ENCODE measurements at regions not wholly inside any gene's neighbourhood (a gene's known extent, or its start where the extent isn't known, plus 50 kb on each side); places are given as distances from the start of the nearest gene placed in this dataset.

- no peak for TF ChIP-seq CTCF (IDR thresholded peaks at IDR 0.05)
- no peak for TF ChIP-seq ZFX (IDR thresholded peaks at IDR 0.05; ENCODE audit: borderline replicate concordance)
These were observed 615.2 kb downstream of the PLA2G4A start for GRCh38 chr1:187443939-187444338.

Measured in 22Rv1 (cell line).